Kidney (tissue), 13 donors: ENCODE measurements at regions not wholly inside any gene's neighbourhood (a gene's known extent, or its start where the extent isn't known, plus 50 kb on each side); places are given as distances from the start of the nearest gene placed in this dataset.
A peak's percentile ranks its signal among the peaks of the same experiment; 100 is the strongest.
"Not testable (repeated sequence)": the region's sequence is repeated elsewhere in the genome, so short reads cannot be mapped to it uniquely, and the experiment has no call there.

Source experiments
- DNase-seq, 5 donors: peaks; one replicate each; pipeline ENCODE4 v3.0.0-alpha.2; 2013 to 2020
- FAIRE-seq: peaks from 2 replicates; lab custom pipeline; 2012; peaks lifted over from hg19 to GRCh38; lab: Jason Lieb, UNC
- H3K27ac ChIP-seq, 2 donors: one replicate each; pipeline ENCODE4 v1.7.0; 2013; ENCODE audit warnings: low read depth in 2 of 2, low read length in 2 of 2, inconsistent platforms in 1 of 2
- H3K27me3 ChIP-seq: one replicate; pipeline ENCODE4 v1.7.1; 2013; ENCODE audit warnings: low read length, inconsistent platforms; ENCODE audit not compliant: control insufficient read depth, insufficient read depth
- H3K36me3 ChIP-seq, 3 donors: one replicate each; pipeline versions ENCODE4 v1.7.0 to v1.7.1; 2013; ENCODE audit warnings: low read length in 3 of 3, control low read depth in 1 of 3, inconsistent platforms in 1 of 3; ENCODE audit not compliant: insufficient read depth in 3 of 3, control insufficient read depth in 2 of 3
- H3K4me1 ChIP-seq, 3 donors: one replicate each; pipeline versions ENCODE4 v1.7.0 to v1.7.1; 2013; ENCODE audit warnings: low read length in 3 of 3, inconsistent platforms in 1 of 3, low read depth in 1 of 3; ENCODE audit not compliant: control insufficient read depth in 2 of 3, insufficient read depth in 2 of 3
- H3K4me3 ChIP-seq, 3 donors: one replicate each; pipeline versions ENCODE4 v1.7.0 to v1.8.1; 2013; ENCODE audit warnings: low read length in 3 of 3, control low read depth in 1 of 3, inconsistent platforms in 1 of 3
- H3K9ac ChIP-seq, 3 donors: one replicate each; pipeline versions ENCODE4 v1.7.0 to v1.7.1; 2013; ENCODE audit warnings: low read length in 3 of 3, control low read depth in 1 of 3, inconsistent platforms in 1 of 3
- H3K9me3 ChIP-seq, 3 donors: one replicate each; pipeline versions ENCODE4 v1.7.0 to v1.7.1; 2013; ENCODE audit warnings: low read length in 3 of 3, control low read depth in 1 of 3, inconsistent platforms in 1 of 3; ENCODE audit not compliant: control insufficient read depth in 2 of 3, insufficient read depth in 1 of 3
- CTCF ChIP-seq: IDR thresholded peaks from 3 replicates; pipeline ENCODE4 v1.5.1; 2012; ENCODE audit warnings: mild to moderate bottlenecking, moderate library complexity, borderline replicate concordance; ENCODE audit not compliant: insufficient read depth; ENCODE audit errors: extremely low read depth
- intact Hi-C: fragments of 100-400 bp; cut with DNase I; formaldehyde crosslinking; loops from one replicate; pipeline ENCODE4 v1.11.1; 2022
- donor health status: control.
- donor health status: control.
- donor health status: control.
- donor health status: control.
- donor health status: control.
- donor health status: DM: yes; HTN: yes; CAD: no.
- donor health status: Normal renal cell carcinoma (clear cell type).

GRCh38 chr13:22945321-22946226, 235.2 kb upstream of the SGCG start:
- no peak for FAIRE-seq
- TF ChIP-seq CTCF, result no peak

GRCh38 chr13:22948421-22948820, 232.4 kb upstream of the SGCG start:
- no peaks in the 10 kb centered on the region for H3K9me3 ChIP-seq
- no peak for FAIRE-seq
- H3K36me3 ChIP-seq, result no peaks in the 10 kb centered on the region
- no peak for TF ChIP-seq CTCF
- H3K9ac ChIP-seq, result no peak overlapping the region
- no peak overlapping the region for H3K27ac ChIP-seq
- H3K27me3 ChIP-seq, result no peaks in the 10 kb centered on the region
- intact Hi-C loops, result no loop called here
- no peak for DNase-seq
- H3K4me3 ChIP-seq, result no peak overlapping the region
- H3K4me1 ChIP-seq, result no peaks in the 10 kb centered on the region

More at GRCh38 chr13:22945321-22946226, 235.2 kb upstream of the SGCG start:
- Histone ChIP-seq H3K9me3 (no peaks in the 10 kb centered on the region), H3K4me1 (no peaks in the 10 kb centered on the region), H3K4me3 (no peak overlapping the region), H3K9ac (no peak overlapping the region), H3K27ac (no peak overlapping the region), H3K36me3 (no peaks in the 10 kb centered on the region), H3K27me3 (no peaks in the 10 kb centered on the region)
- DNase-seq, result no peak
- intact Hi-C loops, result no loop called here

- H3K27me3 ChIP-seq, H3K9me3 ChIP-seq, H3K4me3 ChIP-seq, H3K36me3 ChIP-seq, DNase-seq, intact Hi-C loops, H3K4me1 ChIP-seq, H3K27ac ChIP-seq, FAIRE-seq, H3K9ac ChIP-seq: not testable (repeated sequence)
Measured at GRCh38 chr13:22952018-22952417, 228.8 kb upstream of the SGCG start.

- DNase-seq, H3K9me3 ChIP-seq, H3K9ac ChIP-seq, H3K4me3 ChIP-seq, FAIRE-seq, H3K4me1 ChIP-seq, H3K27me3 ChIP-seq, intact Hi-C loops, H3K36me3 ChIP-seq, H3K27ac ChIP-seq: not testable (repeated sequence)
Measured at GRCh38 chr13:22955147-22955546, 225.6 kb upstream of the SGCG start.

GRCh38 chr13:22956456-22957115, 224.2 kb upstream of the SGCG start:
- H3K4me3 ChIP-seq, H3K9ac ChIP-seq, H3K27me3 ChIP-seq, H3K9me3 ChIP-seq, intact Hi-C loops, FAIRE-seq, H3K36me3 ChIP-seq, H3K27ac ChIP-seq, H3K4me1 ChIP-seq: not testable (repeated sequence)
- DNase-seq, result peak in 2 of 5 donors; percentile 3 to 37

- H3K4me1 ChIP-seq, intact Hi-C loops, H3K9me3 ChIP-seq, H3K27ac ChIP-seq, H3K36me3 ChIP-seq, H3K9ac ChIP-seq, FAIRE-seq, H3K4me3 ChIP-seq, H3K27me3 ChIP-seq: not testable (repeated sequence)
- peak in 1 of 5 donors; percentile 63 for DNase-seq
Measured at GRCh38 chr13:22959859-22960258, 220.9 kb upstream of the SGCG start.
